H9 (cell line): ENCODE measurements at regions not wholly inside any gene's neighbourhood (a gene's known extent, or its start where the extent isn't known, plus 50 kb on each side); places are given as distances from the start of the nearest gene placed in this dataset.

ENCODE experiments used
- DNase-seq: peaks from one replicate; pipeline ENCODE4 v3.0.0-alpha.2; 2017
- H2AFZ ChIP-seq: one replicate; pipeline ENCODE4 v1.6.1; 2013; ENCODE audit warnings: mild to moderate bottlenecking, low read length, control low read depth, moderate library complexity
- H2AK5ac ChIP-seq: 2 replicates; pipeline ENCODE4 v1.6.1; 2013; ENCODE audit warnings: low read length, control low read depth, mixed read lengths; ENCODE audit not compliant: insufficient read length
- H2BK120ac ChIP-seq: one replicate; pipeline ENCODE4 v1.6.1; 2013; ENCODE audit warnings: low read depth, mild to moderate bottlenecking, low read length, control low read depth, inconsistent platforms; ENCODE audit not compliant: poor library complexity, severe bottlenecking
- H2BK12ac ChIP-seq: 2 replicates; pipeline ENCODE4 v1.6.1; 2013; ENCODE audit warnings: low read length, control low read depth, mixed read lengths, low read depth; ENCODE audit not compliant: insufficient read length
- H2BK15ac ChIP-seq: 2 replicates; pipeline ENCODE4 v1.6.1; 2013; ENCODE audit warnings: low read depth, low read length, control low read depth
- H2BK20ac ChIP-seq: one replicate; pipeline ENCODE4 v1.6.1; 2013; ENCODE audit warnings: low read depth, mild to moderate bottlenecking, low read length, control low read depth, inconsistent platforms; ENCODE audit not compliant: poor library complexity, severe bottlenecking
- H2BK5ac ChIP-seq: 2 replicates; pipeline ENCODE4 v1.6.1; 2013; ENCODE audit warnings: low read length, control low read depth, mixed read lengths; ENCODE audit not compliant: insufficient read length
- H3K14ac ChIP-seq: 2 replicates; pipeline ENCODE4 v1.6.1; 2013; ENCODE audit warnings: low read length, control low read depth; ENCODE audit not compliant: insufficient read depth
- H3K18ac ChIP-seq: 2 replicates; pipeline ENCODE4 v1.6.1; 2013; ENCODE audit warnings: low read depth, mild to moderate bottlenecking, mixed read lengths, low read length, control low read depth; ENCODE audit not compliant: insufficient read length
- H3K23ac ChIP-seq: 2 replicates; pipeline ENCODE4 v1.6.1; 2013; ENCODE audit warnings: low read length, control low read depth, mixed read lengths, low read depth; ENCODE audit not compliant: insufficient read length
- H3K23me2 ChIP-seq: 2 replicates; pipeline ENCODE4 v1.6.1; 2013; ENCODE audit warnings: low read depth, mild to moderate bottlenecking, mixed read lengths, low read length, control low read depth; ENCODE audit not compliant: insufficient read length, poor library complexity, severe bottlenecking
- H3K27ac ChIP-seq: 2 replicates; pipeline ENCODE4 v1.5.1; 2013; ENCODE audit warnings: low read length, control low read depth, mixed read lengths, low read depth; ENCODE audit not compliant: insufficient read length
- H3K27me3 ChIP-seq: 2 replicates; pipeline ENCODE4 v1.6.1; 2013; ENCODE audit warnings: low read length, control low read depth, inconsistent platforms; ENCODE audit not compliant: insufficient read depth
- H3K4ac ChIP-seq: 2 replicates; pipeline ENCODE4 v1.6.1; 2013; ENCODE audit warnings: low read depth, mild to moderate bottlenecking, control low read depth, inconsistent platforms, low read length, moderate library complexity
- H3K4me1 ChIP-seq: 2 replicates; pipeline ENCODE4 v1.6.1; 2013; ENCODE audit warnings: low read length, control low read depth, inconsistent platforms; ENCODE audit not compliant: insufficient read depth
- H3K4me2 ChIP-seq: 2 replicates; pipeline ENCODE4 v1.6.1; 2013; ENCODE audit warnings: low read length, control low read depth, mixed read lengths; ENCODE audit not compliant: insufficient read length, insufficient read depth
- H3K56ac ChIP-seq: 2 replicates; pipeline ENCODE4 v1.6.1; 2013; ENCODE audit warnings: low read depth, mild to moderate bottlenecking, mixed read lengths, low read length, control low read depth; ENCODE audit not compliant: insufficient read length
- H3K79me1 ChIP-seq: 2 replicates; pipeline ENCODE4 v1.6.1; 2013; ENCODE audit warnings: low read depth, mild to moderate bottlenecking, moderate library complexity, low read length, control low read depth, inconsistent platforms; ENCODE audit not compliant: insufficient read depth, poor library complexity, severe bottlenecking
- H3K79me2 ChIP-seq: 2 replicates; pipeline ENCODE4 v1.6.1; 2013; ENCODE audit warnings: low read length, control low read depth, inconsistent platforms; ENCODE audit not compliant: insufficient read depth
- H3K9ac ChIP-seq: 2 replicates; pipeline ENCODE4 v1.6.1; 2013; ENCODE audit warnings: low read length, control low read depth, mixed read lengths; ENCODE audit not compliant: insufficient read length; ENCODE audit errors: extremely low read depth
- H3K9me3 ChIP-seq: one replicate; pipeline ENCODE4 v1.6.1; 2013; ENCODE audit warnings: low read depth, low read length, inconsistent platforms; ENCODE audit not compliant: control insufficient read depth
- H3T11ph ChIP-seq: one replicate; pipeline ENCODE4 v1.6.1; 2013; ENCODE audit warnings: mild to moderate bottlenecking, low read length, control low read depth, inconsistent platforms
- H4K20me1 ChIP-seq: one replicate; pipeline ENCODE4 v1.6.1; 2013; ENCODE audit not compliant: control insufficient read depth, insufficient read length, insufficient read depth
- H4K5ac ChIP-seq: 2 replicates; pipeline ENCODE4 v1.6.1; 2013; ENCODE audit warnings: low read depth, mild to moderate bottlenecking, mixed read lengths, low read length, control low read depth; ENCODE audit not compliant: insufficient read length
- H4K8ac ChIP-seq: replicated peaks from 2 replicates; pipeline ENCODE4 v1.6.1; 2013; ENCODE audit warnings: low read length, control low read depth, mixed read lengths, low read depth; ENCODE audit not compliant: insufficient read length
- H4K91ac ChIP-seq: 2 replicates; pipeline ENCODE4 v1.6.1; 2013; ENCODE audit warnings: low read depth, mild to moderate bottlenecking, moderate library complexity, mixed read lengths, low read length, control low read depth; ENCODE audit not compliant: insufficient read length
- H3K27ac Mint-ChIP-seq, 3 experiments: 2 replicates in 2 of 3; 3 replicates in 1 of 3; pipeline ENCODE4 v1.8.0; 2020 to 2021; ENCODE audit warnings: mixed read lengths in 3 of 3, mild to moderate bottlenecking in 1 of 3, moderate library complexity in 1 of 3
- H3K27me3 Mint-ChIP-seq: 2 replicates; pipeline ENCODE4 v1.8.0; 2021; ENCODE audit warnings: low read depth, mild to moderate bottlenecking, moderate library complexity, mixed read lengths
- H3K36me3 Mint-ChIP-seq, 3 experiments: 2 replicates in 2 of 3; 3 replicates in 1 of 3; pipeline ENCODE4 v1.8.0; 2020 to 2021; ENCODE audit warnings: low read depth in 3 of 3, mixed read lengths in 3 of 3; ENCODE audit not compliant: insufficient read depth in 1 of 3
- H3K4me1 Mint-ChIP-seq, 2 experiments: 2 replicates each; pipeline ENCODE4 v1.8.0; 2020; ENCODE audit warnings: mixed read lengths in 2 of 2
- H3K4me3 Mint-ChIP-seq, 2 experiments: 2 replicates in 1 of 2; 3 replicates in 1 of 2; pipeline ENCODE4 v1.8.0; 2020 to 2021; ENCODE audit warnings: mild to moderate bottlenecking in 2 of 2, mixed read lengths in 2 of 2, moderate library complexity in 1 of 2
- H3K9me3 Mint-ChIP-seq, 2 experiments: 2 replicates in 1 of 2; 3 replicates in 1 of 2; pipeline ENCODE4 v1.8.0; 2020; ENCODE audit warnings: mild to moderate bottlenecking in 2 of 2, mixed read lengths in 2 of 2, moderate library complexity in 1 of 2
- CTCF ChIP-seq: fragments of 200-600 bp; sonication (generic); conservative IDR thresholded peaks from 3 replicates; pipeline ENCODE4 v1.8.0; 2021; ENCODE audit warnings: antibody characterized with exemption, mild to moderate bottlenecking
- WGBS: extraction: QIAGEN DNeasy Blood & Tissue Kit; methylation state at CpG from one replicate; pipeline ENCODE4 v1.1.7; 2013; ENCODE audit warnings: missing lambda C conversion rate, low lambda C conversion rate, mixed read lengths; ENCODE audit not compliant: insufficient read length; ENCODE audit errors: extremely low coverage; 5-methylcytosine and 5-hydroxymethylcytosine counted together

DNA sequence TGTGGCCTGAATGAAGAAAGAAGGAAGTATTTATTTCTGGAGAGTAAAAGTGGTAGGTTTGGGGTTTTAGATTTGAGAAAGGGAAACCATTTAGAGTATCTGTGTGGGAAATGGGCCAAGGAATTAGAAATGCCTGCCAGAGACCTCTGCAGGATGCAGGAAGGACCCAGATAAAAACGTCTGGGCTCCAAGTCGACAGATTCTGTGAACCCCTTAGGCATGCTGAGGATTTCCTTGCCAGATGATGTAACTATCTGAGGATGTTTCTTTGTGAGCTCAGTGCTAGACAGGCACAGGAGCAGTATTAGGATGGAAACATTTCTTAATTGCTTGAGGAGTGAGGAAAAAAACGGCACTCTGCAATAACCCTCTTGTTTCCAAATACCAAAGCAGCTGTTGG is 251.8 kb upstream of the DMRT1 start:
- H3K4me3 Mint-ChIP-seq: no peak overlapping the region
- Histone ChIP-seq H4K8ac (no peak overlapping the region), H3K4me1 (peaks cover 2% of the 10 kb centered on the region), H2BK15ac (no peak overlapping the region), H3K27me3 (no peaks in the 10 kb centered on the region), H3K9me3 (no peaks in the 10 kb centered on the region), H3K56ac (no peak overlapping the region), H3K4ac (no peak overlapping the region), H3K23me2 (no peaks in the 10 kb centered on the region), H4K5ac (no peak overlapping the region), H3K18ac (no peak overlapping the region), H2BK12ac (no peak overlapping the region), H3K79me2 (no peaks in the 10 kb centered on the region), H2BK5ac (no peak overlapping the region), H3T11ph (no peak overlapping the region), H3K9ac (no peak overlapping the region), H4K91ac (no peak overlapping the region), H2AFZ (no peak overlapping the region), H3K27ac (no peak overlapping the region), H3K4me2 (no peak overlapping the region), H2AK5ac (no peak overlapping the region), H3K14ac (no peak overlapping the region), H2BK120ac (no peak overlapping the region), H3K79me1 (no peaks in the 10 kb centered on the region), H2BK20ac (no peak overlapping the region), H4K20me1 (no peaks in the 10 kb centered on the region), H3K23ac (no peak overlapping the region)
- no CpG with 5 or more reads among the region's 3 CpGs for WGBS
- DNase-seq: no peak
- no peaks in the 10 kb centered on the region for H3K9me3 Mint-ChIP-seq
- H3K4me1 Mint-ChIP-seq: peaks cover 10 to 18% of the 10 kb centered on the region in 2 experiments
- H3K27me3 Mint-ChIP-seq: no peaks in the 10 kb centered on the region
- no peak for TF ChIP-seq CTCF
- peaks cover 0 to 12% (median 5%) of the 10 kb centered on the region in 3 experiments; a peak in 1 of 7 replicates for H3K36me3 Mint-ChIP-seq
- peak overlapping the region in 1 of 3 experiments; percentile 17; a peak in 2 of 7 replicates for H3K27ac Mint-ChIP-seq
